ENCODE measurements at regions not wholly inside any gene's neighbourhood (a gene's known extent, or its start where the extent isn't known, plus 50 kb on each side); places are given as distances from the start of the nearest gene placed in this dataset.

DNA sequence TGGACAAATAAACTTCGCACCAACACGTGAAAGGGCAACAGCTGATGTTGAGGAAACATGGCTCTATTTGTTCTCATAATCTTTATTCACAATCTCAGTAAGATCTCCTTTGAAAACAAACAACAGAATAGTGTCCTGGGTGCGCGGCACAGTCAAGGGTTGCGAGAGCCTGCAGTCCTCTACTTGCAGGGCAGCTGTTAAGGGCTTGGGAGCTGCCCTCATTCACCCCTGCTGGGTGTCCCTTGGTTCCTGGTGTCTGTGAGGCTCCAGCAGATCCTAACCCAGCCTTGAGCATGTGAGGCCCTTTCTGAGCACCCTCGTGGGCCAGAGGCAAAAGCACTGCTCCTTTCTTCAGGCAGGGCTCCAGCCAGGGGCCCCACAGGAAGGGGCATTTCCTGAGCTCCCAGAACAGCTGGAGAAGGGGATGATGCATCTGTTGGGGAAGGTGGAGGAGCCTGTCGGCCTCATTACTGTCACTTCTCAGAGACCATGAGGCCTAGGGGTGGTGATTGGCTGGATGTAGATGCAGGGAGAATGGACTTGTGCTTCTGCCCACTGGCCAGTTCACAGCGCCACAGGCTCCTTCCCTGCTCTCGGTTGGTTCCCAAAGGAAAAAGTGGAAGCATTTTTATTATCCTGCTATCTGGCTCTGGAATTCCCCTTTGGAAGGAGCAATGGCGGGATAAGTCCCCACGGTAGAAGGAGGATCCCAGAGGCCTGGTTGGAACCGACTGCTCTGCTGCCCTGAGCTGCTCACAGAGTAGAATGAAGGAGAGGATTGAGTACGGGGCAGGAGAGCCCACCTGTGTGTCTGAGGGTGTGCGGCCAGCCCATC lies 51.9 kb upstream of the KLF13 start:
- DNase-seq (ENCODE audit: low read depth in 2 of 2) = no peak

GRCh38 chr15:31275331-31276262 lies 51.0 kb upstream of the KLF13 start:
- DNase-seq (ENCODE audit: low read depth in 2 of 2) = no peak

DNA sequence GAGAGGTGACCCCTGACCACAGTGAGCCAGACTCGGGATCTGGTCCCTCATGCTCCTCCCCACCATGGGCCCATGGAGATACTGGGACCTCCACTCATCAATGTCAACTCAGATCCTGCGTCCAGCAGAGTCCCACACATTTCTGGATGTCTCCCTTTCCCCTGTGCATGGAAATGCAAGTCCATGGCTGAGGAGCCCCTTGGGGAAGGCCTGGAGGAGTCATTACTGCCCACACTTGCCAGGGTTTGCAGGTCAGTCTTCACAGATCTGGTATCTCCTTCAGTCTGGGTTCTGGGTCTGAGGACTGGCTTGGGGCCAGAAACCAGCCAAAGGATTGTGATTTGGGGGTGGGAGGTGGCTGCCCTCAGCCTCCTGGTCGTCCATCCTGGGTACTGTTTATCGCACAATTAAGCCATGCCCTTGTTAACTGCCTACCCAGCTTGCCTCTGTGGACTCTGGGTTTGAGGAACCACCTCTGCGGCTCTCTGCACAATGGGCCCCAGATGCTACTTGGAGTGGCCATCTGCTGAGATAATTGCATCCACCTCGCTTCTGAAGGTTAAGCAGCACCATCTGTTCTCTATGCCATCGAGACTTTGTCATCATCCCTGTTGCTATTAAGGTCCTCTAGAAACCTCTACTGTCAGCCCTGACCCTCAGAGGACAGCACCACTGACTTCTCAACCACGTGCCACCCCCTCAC lies 49.9 kb upstream of the KLF13 start:
- no peak for DNase-seq (ENCODE audit: low read depth in 2 of 2)
